ENCODE measurements at regions not wholly inside any gene's neighbourhood (a gene's known extent, or its start where the extent isn't known, plus 50 kb on each side); places are given as distances from the start of the nearest gene placed in this dataset.

GRCh38 chr2:6526093-6526824, 339.4 kb downstream of the CMPK2 start (continued):
- TF ChIP-seq ZBTB33 (IDR thresholded peaks at IDR 0.05; ENCODE audit: borderline replicate concordance, low read depth), result no peak
- no peak for TF ChIP-seq MEF2A (IDR thresholded peaks at IDR 0.05; ENCODE audit: borderline replicate concordance, low read depth)
- TF ChIP-seq RAD21 (IDR thresholded peaks at IDR 0.05; ENCODE audit: low read length), result peak; percentile 89

GRCh38 chr2:6531304-6531703, 334.4 kb downstream of the CMPK2 start:
- no peak overlapping the region for H3K4me2 ChIP-seq
- no peak overlapping the region for H2AFZ ChIP-seq (ENCODE audit: low read depth)
- H3K9me3 ChIP-seq, result no peaks in the 10 kb centered on the region
- POLR2A ChIA-PET, result no interaction called here
- H4K20me1 ChIP-seq (ENCODE audit: insufficient read depth), result no peaks in the 10 kb centered on the region
- no peaks in the 10 kb centered on the region for H3K9me2 ChIP-seq
- no peak overlapping the region for H3K9ac ChIP-seq
- no peaks in the 10 kb centered on the region for H3F3A ChIP-seq (replicated peaks; ENCODE audit: insufficient read depth)
- DNase-seq, result no peak
- 14% methylated on average over 2 of the region's 2 CpGs for WGBS (ENCODE audit: low lambda C conversion rate)
- H3K4me1 ChIP-seq (ENCODE audit: control insufficient read depth in 1 of 2, insufficient read depth in 2 of 2, low read depth in 1 of 2, low read length in 1 of 2), result peaks cover 0 to 4% of the 10 kb centered on the region in 2 experiments; a peak in 2 of 4 replicates
- H3K4me3 ChIP-seq (ENCODE audit: low read depth in 2 of 2, low read length in 1 of 2), result no peak overlapping the region
- CTCF ChIA-PET, result no interaction called here
- H3K27ac ChIP-seq (ENCODE audit: low read depth in 2 of 2, low read length in 1 of 2), result no peak overlapping the region
- TF ChIP-seq JUND (IDR thresholded peaks at IDR 0.05) (no peak), SMC3 (IDR thresholded peaks at IDR 0.05; ENCODE audit: low read depth, low read length) (no peak), TEAD4 (IDR thresholded peaks at IDR 0.05; ENCODE audit: borderline replicate concordance, insufficient read depth) (no peak), MEF2A (IDR thresholded peaks at IDR 0.05; ENCODE audit: borderline replicate concordance, low read depth) (no peak), REST (IDR thresholded peaks at IDR 0.05; ENCODE audit: low read depth, low read length) (no peak), RXRA (IDR thresholded peaks at IDR 0.05; ENCODE audit: borderline replicate concordance, low read depth) (no peak)
- no peaks in the 10 kb centered on the region for H3K36me3 ChIP-seq (replicated peaks in 1 of 2; ENCODE audit: control insufficient read depth in 1 of 2, insufficient read depth in 2 of 2, low read length in 1 of 2)
- no peaks in the 10 kb centered on the region for H3K79me2 ChIP-seq (ENCODE audit: insufficient read depth)
- no peaks in the 10 kb centered on the region for H3K27me3 ChIP-seq (ENCODE audit: insufficient read depth)

GRCh38 chr2:6535572-6535971, 330.1 kb downstream of the CMPK2 start:
- no peak overlapping the region for H2AFZ ChIP-seq (ENCODE audit: low read depth)
- ChIA-PET POLR2A (no interaction called here), CTCF (interaction anchor here (1.2 kb wide), 1 partner anchor 9 kb away, joined by 3 read pairs; no protein-coding TSS in a partner anchor)
- H3K36me3 ChIP-seq (replicated peaks in 1 of 2; ENCODE audit: control insufficient read depth in 1 of 2, insufficient read depth in 2 of 2, low read length in 1 of 2), result no peaks in the 10 kb centered on the region
- no peak overlapping the region for H3K27ac ChIP-seq (ENCODE audit: low read depth in 2 of 2, low read length in 1 of 2)
- H3K4me2 ChIP-seq, result no peak overlapping the region
- H3K9ac ChIP-seq, result no peak overlapping the region
- no peaks in the 10 kb centered on the region for H3K9me2 ChIP-seq
- H3K4me1 ChIP-seq (ENCODE audit: control insufficient read depth in 1 of 2, insufficient read depth in 2 of 2, low read depth in 1 of 2, low read length in 1 of 2), result no peaks in the 10 kb centered on the region
- no peak for DNase-seq
- H3K79me2 ChIP-seq (ENCODE audit: insufficient read depth), result no peaks in the 10 kb centered on the region
- H3F3A ChIP-seq (replicated peaks; ENCODE audit: insufficient read depth), result no peaks in the 10 kb centered on the region
- no peak for TF ChIP-seq SMC3 (IDR thresholded peaks at IDR 0.05; ENCODE audit: low read depth, low read length)
- TF ChIP-seq FOSL2 (IDR thresholded peaks at IDR 0.05; ENCODE audit: borderline replicate concordance, low read depth), result no peak
- no peak for TF ChIP-seq YY1 (IDR thresholded peaks at IDR 0.05; ENCODE audit: low read depth)
- no peak for TF ChIP-seq TCF12 (IDR thresholded peaks at IDR 0.05)
- TF ChIP-seq MXI1 (IDR thresholded peaks at IDR 0.05; ENCODE audit: low read depth, low read length), result no peak
- no peak for TF ChIP-seq TEAD4 (IDR thresholded peaks at IDR 0.05; ENCODE audit: borderline replicate concordance, insufficient read depth)
- no peak for TF ChIP-seq FOXJ3 (CRISPR knock-in tag; IDR thresholded peaks at IDR 0.05)
- WGBS (ENCODE audit: low lambda C conversion rate), result 24% methylated on average over 9 of the region's 10 CpGs
- H3K9me3 ChIP-seq, result no peaks in the 10 kb centered on the region
- H3K4me3 ChIP-seq (ENCODE audit: low read depth in 2 of 2, low read length in 1 of 2), result no peak overlapping the region
- H4K20me1 ChIP-seq (ENCODE audit: insufficient read depth), result no peaks in the 10 kb centered on the region
- no peaks in the 10 kb centered on the region for H3K27me3 ChIP-seq (ENCODE audit: insufficient read depth)

All from SK-N-SH (cell line).